HL-60 (cell line): ENCODE measurements at regions not wholly inside any gene's neighbourhood (a gene's known extent, or its start where the extent isn't known, plus 50 kb on each side); places are given as distances from the start of the nearest gene placed in this dataset.

Experiments
- DNase-seq, 2 experiments: peaks; one replicate each; pipeline ENCODE4 v3.0.0-alpha.2; 2010 to 2020; ENCODE audit warnings: low read depth in 1 of 2, low spot score in 1 of 2
- H3K27ac ChIP-seq: fragments of 250-450 bp; sonication (Bioruptor Pico); replicated peaks from 2 replicates; pipeline ENCODE4 v1.5.1; 2020; ENCODE audit warnings: mild to moderate bottlenecking, moderate library complexity
- H3K27me3 ChIP-seq: fragments of 250-450 bp; sonication (Bioruptor Pico); 2 replicates; pipeline ENCODE4 v1.5.1; 2021; ENCODE audit warnings: mild to moderate bottlenecking, moderate library complexity; ENCODE audit not compliant: insufficient read depth, poor library complexity, severe bottlenecking
- H3K4me3 ChIP-seq: replicated peaks from 2 replicates; pipeline ENCODE4 v1.5.1; 2011; ENCODE audit warnings: mild to moderate bottlenecking, control low read depth, low read length; ENCODE audit not compliant: insufficient read depth
- CTCF ChIP-seq: IDR thresholded peaks from one replicate; pipeline ENCODE4 v1.5.1; 2011; ENCODE audit warnings: low read length, control low read depth, inconsistent platforms; ENCODE audit not compliant: insufficient read depth
- GABPA ChIP-seq: IDR thresholded peaks from 2 replicates; pipeline ENCODE4 v1.6.1; 2012; ENCODE audit warnings: low read depth
- POLR2AphosphoS5 ChIP-seq: IDR thresholded peaks from 2 replicates; pipeline ENCODE4 v1.6.1; 2012; ENCODE audit warnings: low read depth
- SPI1 ChIP-seq: IDR thresholded peaks from 2 replicates; pipeline ENCODE4 v1.6.1; 2012; ENCODE audit warnings: low read depth, mild to moderate bottlenecking, borderline replicate concordance
- TF ChIP-seq, protein P1 (sequence below): IDR thresholded peaks from 2 replicates; pipeline ENCODE4 v1.6.1; 2012; ENCODE audit warnings: low read depth; ENCODE audit not compliant: insufficient replicate concordance

DNA sequence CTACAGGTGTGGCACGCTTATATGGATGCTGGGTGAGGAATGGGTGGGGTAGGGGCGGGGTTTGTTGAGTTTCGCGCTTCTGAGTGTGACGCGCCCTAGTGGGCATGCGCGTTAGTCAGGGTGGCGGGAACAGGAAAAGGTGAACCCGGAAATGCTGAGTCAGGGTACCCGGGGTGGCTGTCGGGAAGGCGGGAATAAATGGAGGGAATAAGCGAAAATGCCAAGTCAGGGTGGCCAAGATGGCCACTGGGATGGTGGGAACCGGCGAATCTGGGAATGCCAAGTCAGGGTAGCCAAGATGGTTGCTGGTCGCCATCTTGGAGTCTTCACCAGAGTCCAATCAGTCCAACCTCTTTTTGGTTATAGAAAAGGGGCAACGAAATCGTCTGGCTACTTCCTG is 585.0 kb downstream of the SUCLG1 start:
- Histone ChIP-seq H3K27ac (no peak overlapping the region), H3K27me3 (no peaks in the 10 kb centered on the region), H3K4me3 (no peak overlapping the region)
- TF ChIP-seq SPI1 = no peak
- DNase-seq = no peak

DNA sequence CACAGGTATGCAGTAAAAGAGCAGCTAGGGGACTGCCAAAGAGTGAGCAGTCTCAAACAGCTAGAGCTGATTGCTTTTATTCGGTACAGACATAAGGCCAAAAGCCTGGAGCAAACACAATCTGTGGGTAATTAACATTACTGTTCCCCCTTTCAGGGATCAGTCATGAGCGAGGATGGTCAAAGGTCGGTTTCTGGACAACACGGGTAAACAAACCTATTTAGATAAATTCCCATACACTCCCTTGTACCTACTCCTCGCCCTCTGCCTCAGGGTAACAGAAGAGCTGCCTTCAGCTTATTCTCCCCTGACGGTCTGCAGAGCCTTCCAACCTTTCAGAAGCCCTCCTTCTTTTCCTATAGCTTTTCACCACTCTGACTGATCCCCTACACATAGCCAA is 586.0 kb downstream of the SUCLG1 start:
- no peaks in the 10 kb centered on the region for H3K27me3 ChIP-seq
- no peak overlapping the region for H3K27ac ChIP-seq
- DNase-seq = no peak
- TF ChIP-seq, protein P1, sequence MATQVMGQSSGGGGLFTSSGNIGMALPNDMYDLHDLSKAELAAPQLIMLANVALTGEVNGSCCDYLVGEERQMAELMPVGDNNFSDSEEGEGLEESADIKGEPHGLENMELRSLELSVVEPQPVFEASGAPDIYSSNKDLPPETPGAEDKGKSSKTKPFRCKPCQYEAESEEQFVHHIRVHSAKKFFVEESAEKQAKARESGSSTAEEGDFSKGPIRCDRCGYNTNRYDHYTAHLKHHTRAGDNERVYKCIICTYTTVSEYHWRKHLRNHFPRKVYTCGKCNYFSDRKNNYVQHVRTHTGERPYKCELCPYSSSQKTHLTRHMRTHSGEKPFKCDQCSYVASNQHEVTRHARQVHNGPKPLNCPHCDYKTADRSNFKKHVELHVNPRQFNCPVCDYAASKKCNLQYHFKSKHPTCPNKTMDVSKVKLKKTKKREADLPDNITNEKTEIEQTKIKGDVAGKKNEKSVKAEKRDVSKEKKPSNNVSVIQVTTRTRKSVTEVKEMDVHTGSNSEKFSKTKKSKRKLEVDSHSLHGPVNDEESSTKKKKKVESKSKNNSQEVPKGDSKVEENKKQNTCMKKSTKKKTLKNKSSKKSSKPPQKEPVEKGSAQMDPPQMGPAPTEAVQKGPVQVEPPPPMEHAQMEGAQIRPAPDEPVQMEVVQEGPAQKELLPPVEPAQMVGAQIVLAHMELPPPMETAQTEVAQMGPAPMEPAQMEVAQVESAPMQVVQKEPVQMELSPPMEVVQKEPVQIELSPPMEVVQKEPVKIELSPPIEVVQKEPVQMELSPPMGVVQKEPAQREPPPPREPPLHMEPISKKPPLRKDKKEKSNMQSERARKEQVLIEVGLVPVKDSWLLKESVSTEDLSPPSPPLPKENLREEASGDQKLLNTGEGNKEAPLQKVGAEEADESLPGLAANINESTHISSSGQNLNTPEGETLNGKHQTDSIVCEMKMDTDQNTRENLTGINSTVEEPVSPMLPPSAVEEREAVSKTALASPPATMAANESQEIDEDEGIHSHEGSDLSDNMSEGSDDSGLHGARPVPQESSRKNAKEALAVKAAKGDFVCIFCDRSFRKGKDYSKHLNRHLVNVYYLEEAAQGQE = no peak
- no peak for TF ChIP-seq POLR2AphosphoS5
- TF ChIP-seq GABPA = no peak
- no peak for TF ChIP-seq CTCF
- TF ChIP-seq SPI1 = no peak
- no peak overlapping the region for H3K4me3 ChIP-seq

- no peak overlapping the region for H3K4me3 ChIP-seq
- no peaks in the 10 kb centered on the region for H3K27me3 ChIP-seq
- H3K27ac ChIP-seq = no peak overlapping the region
- DNase-seq = no peak
- no peak for TF ChIP-seq POLR2AphosphoS5
- no peak for TF ChIP-seq GABPA
- TF ChIP-seq CTCF = no peak
- TF ChIP-seq, protein P1 = no peak
- TF ChIP-seq SPI1 = no peak
These were observed 592.9 kb downstream of the SUCLG1 start for GRCh38 chr2:83866211-83866610.

DNA sequence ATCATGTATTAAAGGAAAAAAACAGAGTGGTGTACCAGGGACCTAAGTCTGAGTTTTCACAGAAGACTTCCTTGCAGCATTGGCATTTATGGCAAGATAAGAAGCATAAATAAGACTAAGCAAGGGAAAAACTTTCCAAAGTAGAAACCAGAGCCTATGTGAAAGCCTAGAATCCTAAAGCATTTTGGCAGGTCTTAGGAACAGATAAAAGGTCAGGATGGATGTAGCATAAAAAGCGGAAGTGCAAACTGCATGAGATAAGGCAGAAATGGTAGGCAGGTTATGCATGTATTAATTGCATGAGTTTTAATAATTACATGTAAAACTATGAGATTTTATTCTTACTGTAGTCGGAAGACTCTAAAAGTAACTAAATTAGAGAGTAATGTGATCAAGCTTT is 596.5 kb downstream of the SUCLG1 start:
- H3K27me3 ChIP-seq = no peaks in the 10 kb centered on the region
- no peak for TF ChIP-seq GABPA
- TF ChIP-seq, protein P1 = no peak
- TF ChIP-seq SPI1 = no peak
- TF ChIP-seq CTCF = no peak
- no peak for TF ChIP-seq POLR2AphosphoS5
- no peak overlapping the region for H3K4me3 ChIP-seq
- H3K27ac ChIP-seq = no peak overlapping the region
- DNase-seq = no peak
